PC-3 (cell line): ENCODE measurements at regions not wholly inside any gene's neighbourhood (a gene's known extent, or its start where the extent isn't known, plus 50 kb on each side); places are given as distances from the start of the nearest gene placed in this dataset.

Experiments
- ATAC-seq: fragments of 200-7000 bp; cut with Tn5 transposase; 2 replicates; pipeline ENCODE4 v1.9.1; 2020; ENCODE audit warnings: mild to moderate bottlenecking, moderate library complexity
- BruUV-seq: library from RNA; stranded (reverse); fragments of 400-500 nt; replicated peaks from 2 replicates; lab custom pipeline; 2021; lab: Mats Ljungman, UMichigan
- CTCF ChIA-PET: fragments of 300-600 bp; sonication (Branson Sonifier 250); formaldehyde crosslinking; loops from one replicate; lab custom pipeline; 2022; ENCODE audit warnings: antibody characterized with exemption; lab: Charles Lee
- POLR2A ChIA-PET: fragments of 300-600 bp; sonication (Branson Sonifier 250); formaldehyde crosslinking; loops from one replicate; lab custom pipeline; 2022; ENCODE audit warnings: antibody characterized with exemption; ENCODE audit not compliant: unreplicated experiment; lab: Charles Lee
- DNase-seq: peaks from one replicate; pipeline ENCODE4 v3.0.0-alpha.2; 2015
- H2AFZ ChIP-seq: fragments of 300-600 bp; sonication (generic); 2 replicates; pipeline ENCODE4 v1.6.0; 2016; ENCODE audit warnings: antibody characterized with exemption, low read length
- H3F3A ChIP-seq: fragments of 300-600 bp; sonication (generic); one replicate; pipeline ENCODE4 v1.6.0; 2017; ENCODE audit warnings: antibody characterized with exemption, low read length, control low read depth, mild to moderate bottlenecking; ENCODE audit not compliant: unreplicated experiment
- H3K27ac ChIP-seq: fragments of 300-600 bp; sonication (generic); 2 replicates; pipeline ENCODE4 v1.5.1; 2016; ENCODE audit warnings: mild to moderate bottlenecking, low read length
- H3K27me3 ChIP-seq: fragments of 300-600 bp; sonication (generic); 2 replicates; pipeline ENCODE4 v1.6.1; 2016; ENCODE audit warnings: low read length, mixed read lengths
- H3K36me3 ChIP-seq: fragments of 300-600 bp; sonication (generic); 2 replicates; pipeline ENCODE4 v1.6.1; 2016; ENCODE audit warnings: low read depth, mixed run types, low read length, mixed read lengths
- H3K4me1 ChIP-seq: fragments of 300-600 bp; sonication (generic); 2 replicates; pipeline ENCODE4 v1.5.1; 2016; ENCODE audit warnings: low read length; ENCODE audit not compliant: insufficient read depth
- H3K4me2 ChIP-seq: fragments of 300-600 bp; sonication (generic); 2 replicates; pipeline ENCODE4 v1.6.0; 2016; ENCODE audit warnings: low read length
- H3K4me3 ChIP-seq: fragments of 300-600 bp; sonication (generic); 2 replicates; pipeline ENCODE4 v1.5.1; 2016; ENCODE audit warnings: mild to moderate bottlenecking, low read length, mixed read lengths
- H3K79me2 ChIP-seq: fragments of 300-600 bp; sonication (generic); 2 replicates; pipeline ENCODE4 v1.6.1; 2017; ENCODE audit warnings: low read length, mixed read lengths
- H3K9ac ChIP-seq: fragments of 300-600 bp; sonication (generic); 2 replicates; pipeline ENCODE4 v1.6.0; 2016; ENCODE audit warnings: mild to moderate bottlenecking, low read length
- H3K9me2 ChIP-seq: fragments of 300-600 bp; sonication (generic); replicated peaks from 2 replicates; pipeline ENCODE4 v1.6.1; 2016; ENCODE audit warnings: mixed run types, low read length, mixed read lengths
- H3K9me3 ChIP-seq: fragments of 300-600 bp; sonication (generic); 2 replicates; pipeline ENCODE4 v1.6.1; 2016; ENCODE audit warnings: low read length, mixed read lengths
- H4K20me1 ChIP-seq: fragments of 300-600 bp; sonication (generic); 2 replicates; pipeline ENCODE4 v1.6.1; 2016; ENCODE audit warnings: low read length, mixed read lengths
- EZH2 ChIP-seq: fragments of 300-600 bp; sonication (generic); IDR thresholded peaks from one replicate; pipeline ENCODE4 v1.6.1; 2017; ENCODE audit warnings: antibody characterized with exemption, mild to moderate bottlenecking, low read length; ENCODE audit not compliant: unreplicated experiment
- EZH2phosphoT487 ChIP-seq: fragments of 300-600 bp; sonication (generic); IDR thresholded peaks from 2 replicates; pipeline ENCODE4 v1.6.1; 2018; ENCODE audit warnings: mild to moderate bottlenecking, antibody characterized with exemption, low read length, borderline replicate concordance
- intact Hi-C: fragments of 100-400 bp; cut with micrococcal nuclease; formaldehyde crosslinking; loops from 2 replicates; pipeline ENCODE4 v1.9.0; 2023
- TF ChIP-seq, protein P1 (sequence below): fragments of 300-600 bp; sonication (generic); conservative IDR thresholded peaks from 2 replicates; pipeline ENCODE4 v1.5.1; 2017; ENCODE audit warnings: antibody characterized with exemption, low read depth, mild to moderate bottlenecking, low read length

DNA sequence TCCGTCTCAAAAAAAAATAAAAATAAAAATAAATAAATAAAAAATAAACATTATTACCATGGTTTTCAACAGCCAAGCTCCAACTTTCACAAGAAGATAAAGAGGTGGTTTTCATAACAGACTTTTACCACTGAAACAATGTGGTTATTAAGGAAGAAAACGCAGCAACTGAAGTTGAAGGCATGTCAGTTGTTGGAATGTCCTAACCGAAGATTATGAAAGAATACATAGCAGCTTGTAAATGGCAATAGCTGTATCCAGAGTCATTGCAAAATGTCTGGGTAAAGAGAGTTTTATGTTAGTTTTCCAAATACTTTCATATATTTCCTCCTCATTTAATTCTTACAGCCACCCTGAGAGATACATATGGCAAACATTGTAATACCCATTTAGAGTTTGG, 161.6 kb upstream of the MARCKS start:
- no peak for ATAC-seq
- Histone ChIP-seq H3K9me2 (no peaks in the 10 kb centered on the region), H3K27ac (no peak overlapping the region), H4K20me1 (no peaks in the 10 kb centered on the region), H3K79me2 (no peaks in the 10 kb centered on the region), H3K4me3 (no peak overlapping the region), H3F3A (no peaks in the 10 kb centered on the region), H3K27me3 (no peaks in the 10 kb centered on the region), H3K4me1 (peaks cover 44% of the 10 kb centered on the region), H2AFZ (no peak overlapping the region), H3K4me2 (no peak overlapping the region), H3K9ac (no peak overlapping the region), H3K36me3 (no peaks in the 10 kb centered on the region), H3K9me3 (no peaks in the 10 kb centered on the region)
- TF ChIP-seq EZH2 (no peak), EZH2phosphoT487 (no peak)
- TF ChIP-seq, protein P1, sequence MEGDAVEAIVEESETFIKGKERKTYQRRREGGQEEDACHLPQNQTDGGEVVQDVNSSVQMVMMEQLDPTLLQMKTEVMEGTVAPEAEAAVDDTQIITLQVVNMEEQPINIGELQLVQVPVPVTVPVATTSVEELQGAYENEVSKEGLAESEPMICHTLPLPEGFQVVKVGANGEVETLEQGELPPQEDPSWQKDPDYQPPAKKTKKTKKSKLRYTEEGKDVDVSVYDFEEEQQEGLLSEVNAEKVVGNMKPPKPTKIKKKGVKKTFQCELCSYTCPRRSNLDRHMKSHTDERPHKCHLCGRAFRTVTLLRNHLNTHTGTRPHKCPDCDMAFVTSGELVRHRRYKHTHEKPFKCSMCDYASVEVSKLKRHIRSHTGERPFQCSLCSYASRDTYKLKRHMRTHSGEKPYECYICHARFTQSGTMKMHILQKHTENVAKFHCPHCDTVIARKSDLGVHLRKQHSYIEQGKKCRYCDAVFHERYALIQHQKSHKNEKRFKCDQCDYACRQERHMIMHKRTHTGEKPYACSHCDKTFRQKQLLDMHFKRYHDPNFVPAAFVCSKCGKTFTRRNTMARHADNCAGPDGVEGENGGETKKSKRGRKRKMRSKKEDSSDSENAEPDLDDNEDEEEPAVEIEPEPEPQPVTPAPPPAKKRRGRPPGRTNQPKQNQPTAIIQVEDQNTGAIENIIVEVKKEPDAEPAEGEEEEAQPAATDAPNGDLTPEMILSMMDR = no peak
- intact Hi-C loops = loop anchor here (2.0 kb wide), 1 partner anchor 161 kb away; the partner anchor contains the start of gene MARCKS
- ChIA-PET CTCF (no interaction called here), POLR2A (no interaction called here)
- no TSS peak for BruUV-seq
- DNase-seq = no peak

DNA sequence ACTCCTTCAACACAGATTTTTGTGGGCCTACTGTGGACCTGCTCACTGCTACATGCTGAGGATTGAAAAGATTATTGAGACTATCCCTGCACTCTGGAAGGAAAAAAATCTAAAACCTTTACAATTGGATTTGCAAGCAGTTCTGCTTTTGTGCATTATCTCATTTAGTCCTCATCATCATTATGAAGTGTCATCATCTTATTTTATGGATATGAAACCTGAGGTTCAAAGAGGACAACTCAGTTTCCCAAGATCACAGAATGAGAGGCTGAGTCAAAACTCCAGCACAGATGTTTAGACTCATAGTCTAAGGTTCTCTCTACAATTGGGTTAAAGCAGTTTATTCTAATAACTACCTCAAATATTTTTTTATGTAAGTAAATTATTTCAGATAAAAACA, 160.2 kb upstream of the MARCKS start:
- CTCF ChIA-PET = no interaction called here
- no peak overlapping the region for H3K27ac ChIP-seq

More for the DNA sequence above, 160.2 kb upstream of the MARCKS start:
- no peak overlapping the region for H3K9ac ChIP-seq
- no peaks in the 10 kb centered on the region for H3K36me3 ChIP-seq
- POLR2A ChIA-PET = no interaction called here
- ATAC-seq (no peak), DNase-seq (no peak)
- BruUV-seq = no TSS peak
- H3K27me3 ChIP-seq = no peaks in the 10 kb centered on the region
- no peak overlapping the region for H3K4me3 ChIP-seq
- TF ChIP-seq, protein P1 = no peak
- no peak for TF ChIP-seq EZH2phosphoT487
- TF ChIP-seq EZH2 = no peak
- no peaks in the 10 kb centered on the region for H3K79me2 ChIP-seq
- no peak overlapping the region for H2AFZ ChIP-seq
- no peak overlapping the region for H3K4me2 ChIP-seq
- intact Hi-C loops = no loop called here
- no peaks in the 10 kb centered on the region for H4K20me1 ChIP-seq
- H3K9me3 ChIP-seq = no peaks in the 10 kb centered on the region
- H3K4me1 ChIP-seq = peaks cover 36% of the 10 kb centered on the region
- no peaks in the 10 kb centered on the region for H3F3A ChIP-seq
- H3K9me2 ChIP-seq = no peaks in the 10 kb centered on the region
